CD14-positive monocyte (primary cell): ENCODE measurements at regions not wholly inside any gene's neighbourhood (a gene's known extent, or its start where the extent isn't known, plus 50 kb on each side); places are given as distances from the start of the nearest gene placed in this dataset.

Experiments used
- DNase-seq, 3 donors: peaks; one replicate each; pipeline ENCODE4 v3.0.0-alpha.2; 2011 to 2022
- H2AFZ ChIP-seq: 2 replicates; pipeline ENCODE4 v1.6.0; 2012; ENCODE audit warnings: mild to moderate bottlenecking, low read depth, low read length, inconsistent platforms; ENCODE audit not compliant: insufficient read depth, poor library complexity, severe bottlenecking
- H3K27ac ChIP-seq, 2 donors: 1 replicate in 1 of 2; 2 replicates in 1 of 2; pipeline ENCODE4 v1.5.1; 2012 to 2013; ENCODE audit warnings: low read length in 2 of 2, control low read depth in 1 of 2, inconsistent platforms in 1 of 2, low read depth in 1 of 2, mild to moderate bottlenecking in 1 of 2
- H3K27me3 ChIP-seq, 2 donors: one replicate each; pipeline versions ENCODE4 v1.6.0 to v1.6.1; 2011 to 2013; ENCODE audit warnings: low read length in 2 of 2; ENCODE audit not compliant: control insufficient read depth in 2 of 2, insufficient read depth in 2 of 2
- H3K36me3 ChIP-seq, 2 donors: replicated peaks in 1 of 2; 1 replicate in 1 of 2; 2 replicates in 1 of 2; pipeline versions ENCODE4 v1.5.1 to v1.6.1; 2012 to 2013; ENCODE audit warnings: low read length in 2 of 2, control low read depth in 1 of 2, inconsistent platforms in 1 of 2, mild to moderate bottlenecking in 1 of 2; ENCODE audit not compliant: insufficient read depth in 2 of 2, control insufficient read depth in 1 of 2
- H3K4me1 ChIP-seq, 2 donors: 1 replicate in 1 of 2; 2 replicates in 1 of 2; pipeline versions ENCODE4 v1.5.1 to v1.6.1; 2012 to 2013; ENCODE audit warnings: low read length in 2 of 2, control low read depth in 1 of 2, inconsistent platforms in 1 of 2, mild to moderate bottlenecking in 1 of 2, moderate library complexity in 1 of 2; ENCODE audit not compliant: insufficient read depth in 2 of 2, control insufficient read depth in 1 of 2
- H3K4me2 ChIP-seq: replicated peaks from 2 replicates; pipeline ENCODE3; 2012; ENCODE audit warnings: low read length, moderate library complexity, mild to moderate bottlenecking; ENCODE audit not compliant: poor library complexity, severe bottlenecking; ENCODE audit errors: extremely low read depth
- H3K4me3 ChIP-seq, 3 experiments: fragments of 200-600 bp in 1 of 3; sonication (generic) in 1 of 3; replicated peaks in 1 of 3; 1 replicate in 2 of 3; 2 replicates in 1 of 3; pipeline ENCODE4 v1.5.1; 2011 to 2013; ENCODE audit warnings: low read length in 3 of 3, mild to moderate bottlenecking in 3 of 3, control low read depth in 2 of 3, low read depth in 2 of 3, inconsistent platforms in 1 of 3, moderate library complexity in 1 of 3
- H3K79me2 ChIP-seq: 2 replicates; pipeline ENCODE4 v1.6.0; 2012; ENCODE audit warnings: mild to moderate bottlenecking, control low read depth, inconsistent platforms, low read length, moderate library complexity; ENCODE audit not compliant: insufficient read depth
- H3K9ac ChIP-seq: 2 replicates; pipeline ENCODE4 v1.6.0; 2017; ENCODE audit warnings: low read length, mild to moderate bottlenecking; ENCODE audit not compliant: insufficient read depth, poor library complexity, severe bottlenecking
- H3K9me3 ChIP-seq, 2 donors: replicated peaks in 1 of 2; 1 replicate in 1 of 2; 2 replicates in 1 of 2; pipeline versions ENCODE4 v1.5.1 to v1.6.1; 2012 to 2013; ENCODE audit warnings: low read length in 2 of 2, control low read depth in 1 of 2; ENCODE audit not compliant: control insufficient read depth in 1 of 2, insufficient read depth in 1 of 2
- H4K20me1 ChIP-seq: 2 replicates; pipeline ENCODE4 v1.6.0; 2012; ENCODE audit warnings: mild to moderate bottlenecking, low read length, control low read depth, moderate library complexity; ENCODE audit not compliant: insufficient read depth
- H3K27ac Mint-ChIP-seq, 7 donors: one replicate each; pipeline ENCODE4 v1.8.0; 2020; ENCODE audit warnings: mild to moderate bottlenecking in 7 of 7, mixed read lengths in 7 of 7, moderate library complexity in 6 of 7, inconsistent platforms in 2 of 7
- H3K27me3 Mint-ChIP-seq, 3 donors: one replicate each; pipeline ENCODE4 v1.8.0; 2021 to 2022; ENCODE audit warnings: low read depth in 3 of 3, mild to moderate bottlenecking in 3 of 3, mixed read lengths in 3 of 3, moderate library complexity in 3 of 3, inconsistent platforms in 1 of 3
- H3K36me3 Mint-ChIP-seq, 2 donors: one replicate each; pipeline ENCODE4 v1.8.0; 2020; ENCODE audit warnings: mixed read lengths in 2 of 2, inconsistent platforms in 1 of 2, mild to moderate bottlenecking in 1 of 2
- H3K4me1 Mint-ChIP-seq: one replicate; pipeline ENCODE4 v1.8.0; 2020; ENCODE audit warnings: mild to moderate bottlenecking, mixed read lengths
- H3K4me3 Mint-ChIP-seq, 2 donors: one replicate each; pipeline ENCODE4 v1.8.0; 2020; ENCODE audit warnings: mild to moderate bottlenecking in 2 of 2, mixed read lengths in 2 of 2, moderate library complexity in 1 of 2
- H3K9me3 Mint-ChIP-seq, 7 donors: one replicate each; pipeline ENCODE4 v1.8.0; 2020 to 2022; ENCODE audit warnings: mixed read lengths in 7 of 7, mild to moderate bottlenecking in 6 of 7, moderate library complexity in 6 of 7, inconsistent platforms in 2 of 7
- WGBS: methylation state at CpG from one replicate; pipeline ENCODE4 v1.1.5; 2013; ENCODE audit warnings: missing lambda C conversion rate; ENCODE audit not compliant: insufficient coverage; 5-methylcytosine and 5-hydroxymethylcytosine counted together
- intact Hi-C, 2 donors: fragments of 100-400 bp; cut with micrococcal nuclease; formaldehyde crosslinking; loops; one replicate each; pipeline versions ENCODE4 v1.15.0 to v1.15.1; 2023
- TF ChIP-seq, protein P1 (sequence below): fragments of 200-600 bp; IDR thresholded peaks from one replicate; pipeline ENCODE4 v1.8.0; 2022; ENCODE audit warnings: antibody characterized with exemption, mild to moderate bottlenecking

DNA sequence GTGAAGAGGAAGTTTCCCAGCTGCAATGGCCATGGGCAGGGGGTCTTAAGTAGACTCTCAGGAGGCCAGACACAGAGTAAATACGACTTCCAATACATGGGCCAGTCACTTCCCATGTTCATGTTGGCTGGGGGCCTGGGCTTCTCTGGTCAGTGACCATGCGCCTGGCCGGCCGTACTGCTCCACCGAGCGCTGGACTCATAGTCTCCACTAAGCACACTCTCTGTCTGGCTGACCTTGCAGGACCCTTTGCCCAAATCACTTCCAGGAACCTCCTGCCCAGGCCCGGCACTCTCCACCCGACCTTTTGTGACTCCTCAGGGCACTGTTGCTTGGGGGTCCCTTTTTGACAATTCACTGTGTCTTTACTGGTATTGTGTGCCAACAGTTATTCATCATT lies 69.3 kb downstream of the SOWAHC start:
- H3K9me3 Mint-ChIP-seq: no peaks in the 10 kb centered on the region
- peaks cover 2 to 9% (median 8%) of the 10 kb centered on the region in 3 donors for H3K27me3 Mint-ChIP-seq
- Histone ChIP-seq H3K4me3 (no peak overlapping the region), H4K20me1 (no peaks in the 10 kb centered on the region), H3K9me3 (no peaks in the 10 kb centered on the region), H3K79me2 (no peaks in the 10 kb centered on the region), H3K36me3 (no peaks in the 10 kb centered on the region), H3K4me2 (no peak overlapping the region), H3K4me1 (no peaks in the 10 kb centered on the region), H3K27ac (no peak overlapping the region), H2AFZ (no peak overlapping the region), H3K9ac (no peak overlapping the region), H3K27me3 (no peaks in the 10 kb centered on the region)
- intact Hi-C loops: no loop called here
- H3K4me3 Mint-ChIP-seq: no peak overlapping the region
- no peak for DNase-seq
- no peak overlapping the region for H3K27ac Mint-ChIP-seq
- H3K36me3 Mint-ChIP-seq: no peaks in the 10 kb centered on the region
- WGBS: 97% methylated on average over 6 of the region's 8 CpGs
- TF ChIP-seq, protein P1, sequence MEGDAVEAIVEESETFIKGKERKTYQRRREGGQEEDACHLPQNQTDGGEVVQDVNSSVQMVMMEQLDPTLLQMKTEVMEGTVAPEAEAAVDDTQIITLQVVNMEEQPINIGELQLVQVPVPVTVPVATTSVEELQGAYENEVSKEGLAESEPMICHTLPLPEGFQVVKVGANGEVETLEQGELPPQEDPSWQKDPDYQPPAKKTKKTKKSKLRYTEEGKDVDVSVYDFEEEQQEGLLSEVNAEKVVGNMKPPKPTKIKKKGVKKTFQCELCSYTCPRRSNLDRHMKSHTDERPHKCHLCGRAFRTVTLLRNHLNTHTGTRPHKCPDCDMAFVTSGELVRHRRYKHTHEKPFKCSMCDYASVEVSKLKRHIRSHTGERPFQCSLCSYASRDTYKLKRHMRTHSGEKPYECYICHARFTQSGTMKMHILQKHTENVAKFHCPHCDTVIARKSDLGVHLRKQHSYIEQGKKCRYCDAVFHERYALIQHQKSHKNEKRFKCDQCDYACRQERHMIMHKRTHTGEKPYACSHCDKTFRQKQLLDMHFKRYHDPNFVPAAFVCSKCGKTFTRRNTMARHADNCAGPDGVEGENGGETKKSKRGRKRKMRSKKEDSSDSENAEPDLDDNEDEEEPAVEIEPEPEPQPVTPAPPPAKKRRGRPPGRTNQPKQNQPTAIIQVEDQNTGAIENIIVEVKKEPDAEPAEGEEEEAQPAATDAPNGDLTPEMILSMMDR: no peak
- H3K4me1 Mint-ChIP-seq: peaks cover 2% of the 10 kb centered on the region

DNA sequence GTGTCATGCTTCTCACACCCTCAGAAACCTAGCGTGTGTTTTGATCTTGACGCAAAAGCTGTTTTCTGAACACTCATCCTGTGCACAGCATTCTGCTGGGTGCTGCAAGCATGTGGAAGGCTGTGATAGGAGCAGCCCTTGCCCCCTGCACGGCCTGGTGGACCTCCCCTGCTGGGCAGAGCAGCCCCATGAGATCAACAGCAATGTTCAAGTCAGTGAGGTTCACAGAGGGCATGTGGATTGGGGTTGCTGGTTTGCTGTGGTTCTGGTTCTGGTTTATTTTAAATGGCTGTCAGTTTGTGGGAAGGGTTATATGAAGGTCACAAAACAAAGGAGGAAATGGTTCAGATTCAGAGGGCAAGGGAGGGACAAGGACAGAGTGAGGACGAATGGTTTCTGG lies 71.3 kb downstream of the SOWAHC start:
- Mint-ChIP-seq H3K27me3 (peaks cover 2 to 12% (median 8%) of the 10 kb centered on the region in 3 donors), H3K4me1 (peaks cover under 1% of the 10 kb centered on the region), H3K27ac (no peak overlapping the region), H3K9me3 (peaks cover 0 to 2% (median 0%) of the 10 kb centered on the region in 7 donors), H3K4me3 (no peak overlapping the region), H3K36me3 (no peaks in the 10 kb centered on the region)
- no peaks in the 10 kb centered on the region for H3K27me3 ChIP-seq
- H3K4me2 ChIP-seq: no peak overlapping the region
- no peaks in the 10 kb centered on the region for H4K20me1 ChIP-seq
- no peak for DNase-seq
- intact Hi-C loops: no loop called here
- H3K27ac ChIP-seq: no peak overlapping the region
- no peaks in the 10 kb centered on the region for H3K4me1 ChIP-seq
- H3K9me3 ChIP-seq: no peaks in the 10 kb centered on the region
- H3K79me2 ChIP-seq: no peaks in the 10 kb centered on the region
- TF ChIP-seq, protein P1: no peak
- H3K9ac ChIP-seq: no peak overlapping the region
- H2AFZ ChIP-seq: no peak overlapping the region
- H3K4me3 ChIP-seq: no peak overlapping the region
- H3K36me3 ChIP-seq: no peaks in the 10 kb centered on the region
- 75% methylated on average over 1 of the region's 4 CpGs for WGBS
